ENCODE measurements at regions not wholly inside any gene's neighbourhood (a gene's known extent, or its start where the extent isn't known, plus 50 kb on each side); places are given as distances from the start of the nearest gene placed in this dataset.

DNA sequence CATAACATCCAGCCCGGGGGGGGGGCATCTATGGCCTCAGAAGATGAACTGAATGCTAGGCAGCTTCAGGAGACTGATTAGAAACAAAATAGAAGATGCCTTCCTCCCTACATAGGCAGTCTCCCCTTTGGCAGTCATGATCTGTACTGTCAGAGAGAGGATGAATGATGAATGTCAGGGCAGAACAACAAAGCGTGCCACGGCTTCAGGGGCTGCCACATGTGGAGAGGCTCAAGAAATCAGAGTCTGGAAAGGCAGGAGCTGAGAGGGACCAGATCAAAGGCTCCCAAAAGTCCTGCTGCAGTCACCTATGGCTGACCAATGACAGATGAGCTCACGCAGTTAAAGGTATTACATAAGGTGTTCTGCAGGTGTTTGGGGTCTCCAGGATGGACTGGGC, 180.4 kb downstream of the UACA start:
- TF ChIP-seq POLR2A (IDR thresholded peaks at IDR 0.05), result no peak
- TF ChIP-seq POLR2AphosphoS5 (IDR thresholded peaks at IDR 0.05), result no peak
- TF ChIP-seq, protein P1, sequence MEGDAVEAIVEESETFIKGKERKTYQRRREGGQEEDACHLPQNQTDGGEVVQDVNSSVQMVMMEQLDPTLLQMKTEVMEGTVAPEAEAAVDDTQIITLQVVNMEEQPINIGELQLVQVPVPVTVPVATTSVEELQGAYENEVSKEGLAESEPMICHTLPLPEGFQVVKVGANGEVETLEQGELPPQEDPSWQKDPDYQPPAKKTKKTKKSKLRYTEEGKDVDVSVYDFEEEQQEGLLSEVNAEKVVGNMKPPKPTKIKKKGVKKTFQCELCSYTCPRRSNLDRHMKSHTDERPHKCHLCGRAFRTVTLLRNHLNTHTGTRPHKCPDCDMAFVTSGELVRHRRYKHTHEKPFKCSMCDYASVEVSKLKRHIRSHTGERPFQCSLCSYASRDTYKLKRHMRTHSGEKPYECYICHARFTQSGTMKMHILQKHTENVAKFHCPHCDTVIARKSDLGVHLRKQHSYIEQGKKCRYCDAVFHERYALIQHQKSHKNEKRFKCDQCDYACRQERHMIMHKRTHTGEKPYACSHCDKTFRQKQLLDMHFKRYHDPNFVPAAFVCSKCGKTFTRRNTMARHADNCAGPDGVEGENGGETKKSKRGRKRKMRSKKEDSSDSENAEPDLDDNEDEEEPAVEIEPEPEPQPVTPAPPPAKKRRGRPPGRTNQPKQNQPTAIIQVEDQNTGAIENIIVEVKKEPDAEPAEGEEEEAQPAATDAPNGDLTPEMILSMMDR (IDR thresholded peaks at IDR 0.05), result no peak
